Kidney (tissue), 13 donors: ENCODE measurements at regions not wholly inside any gene's neighbourhood (a gene's known extent, or its start where the extent isn't known, plus 50 kb on each side); places are given as distances from the start of the nearest gene placed in this dataset.

Experiments used
- DNase-seq, 5 donors: peaks; one replicate each; pipeline ENCODE4 v3.0.0-alpha.2; 2013 to 2020
- FAIRE-seq: peaks from 2 replicates; lab custom pipeline; 2012; peaks lifted over from hg19 to GRCh38; lab: Jason Lieb, UNC
- H3K27ac ChIP-seq, 2 donors: one replicate each; pipeline ENCODE4 v1.7.0; 2013; ENCODE audit warnings: low read depth in 2 of 2, low read length in 2 of 2, inconsistent platforms in 1 of 2
- H3K27me3 ChIP-seq: one replicate; pipeline ENCODE4 v1.7.1; 2013; ENCODE audit warnings: low read length, inconsistent platforms; ENCODE audit not compliant: control insufficient read depth, insufficient read depth
- H3K36me3 ChIP-seq, 3 donors: one replicate each; pipeline versions ENCODE4 v1.7.0 to v1.7.1; 2013; ENCODE audit warnings: low read length in 3 of 3, control low read depth in 1 of 3, inconsistent platforms in 1 of 3; ENCODE audit not compliant: insufficient read depth in 3 of 3, control insufficient read depth in 2 of 3
- H3K4me1 ChIP-seq, 3 donors: one replicate each; pipeline versions ENCODE4 v1.7.0 to v1.7.1; 2013; ENCODE audit warnings: low read length in 3 of 3, inconsistent platforms in 1 of 3, low read depth in 1 of 3; ENCODE audit not compliant: control insufficient read depth in 2 of 3, insufficient read depth in 2 of 3
- H3K4me3 ChIP-seq, 3 donors: one replicate each; pipeline versions ENCODE4 v1.7.0 to v1.8.1; 2013; ENCODE audit warnings: low read length in 3 of 3, control low read depth in 1 of 3, inconsistent platforms in 1 of 3
- H3K9ac ChIP-seq, 3 donors: one replicate each; pipeline versions ENCODE4 v1.7.0 to v1.7.1; 2013; ENCODE audit warnings: low read length in 3 of 3, control low read depth in 1 of 3, inconsistent platforms in 1 of 3
- H3K9me3 ChIP-seq, 3 donors: one replicate each; pipeline versions ENCODE4 v1.7.0 to v1.7.1; 2013; ENCODE audit warnings: low read length in 3 of 3, control low read depth in 1 of 3, inconsistent platforms in 1 of 3; ENCODE audit not compliant: control insufficient read depth in 2 of 3, insufficient read depth in 1 of 3
- CTCF ChIP-seq: IDR thresholded peaks from 3 replicates; pipeline ENCODE4 v1.5.1; 2012; ENCODE audit warnings: mild to moderate bottlenecking, moderate library complexity, borderline replicate concordance; ENCODE audit not compliant: insufficient read depth; ENCODE audit errors: extremely low read depth
- intact Hi-C: fragments of 100-400 bp; cut with DNase I; formaldehyde crosslinking; loops from one replicate; pipeline ENCODE4 v1.11.1; 2022
- donor health status: control.
- donor health status: control.
- donor health status: control.
- donor health status: control.
- donor health status: control.
- donor health status: DM: yes; HTN: yes; CAD: no.
- donor health status: Normal renal cell carcinoma (clear cell type).

DNA sequence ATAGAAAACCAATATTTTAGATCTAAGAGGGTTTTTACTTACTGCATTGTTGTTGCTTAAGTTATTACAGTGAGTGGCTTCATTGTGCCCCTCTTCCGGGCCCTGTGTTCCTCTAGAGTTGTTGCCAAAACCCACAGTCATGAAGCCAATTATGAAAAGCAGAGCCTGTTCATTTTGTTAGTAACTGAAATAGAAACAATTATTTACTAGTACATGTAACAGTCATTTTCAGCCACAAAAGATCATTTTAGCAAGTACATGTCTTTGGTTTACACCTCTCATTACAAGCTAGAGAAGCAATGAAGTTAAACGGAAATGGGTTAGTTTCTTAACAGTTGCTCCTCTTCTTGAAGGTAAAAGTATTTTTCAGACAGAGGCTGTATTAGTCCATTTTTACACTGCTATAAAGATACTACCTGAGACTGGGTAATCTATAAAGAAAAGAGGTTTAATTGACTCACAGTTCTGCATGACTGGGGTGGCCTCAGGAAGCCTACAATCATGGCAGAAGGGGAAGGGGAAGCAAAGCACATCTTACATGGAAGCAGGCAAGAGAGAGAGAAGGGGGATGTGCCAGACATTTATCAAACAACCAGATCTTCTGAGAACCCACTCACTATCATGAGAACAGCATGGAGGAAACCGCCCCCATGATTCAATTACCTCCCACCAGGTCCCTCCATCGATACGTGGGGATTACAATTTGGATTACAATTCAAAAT lies 380.5 kb downstream of the SFMBT2 start:
- Histone ChIP-seq H3K36me3 (no peaks in the 10 kb centered on the region), H3K27me3 (no peaks in the 10 kb centered on the region), H3K9me3 (no peaks in the 10 kb centered on the region), H3K4me1 (no peaks in the 10 kb centered on the region), H3K4me3 (no peak overlapping the region), H3K9ac (no peak overlapping the region), H3K27ac (no peak overlapping the region)
- DNase-seq (no peak), FAIRE-seq (no peak)
- TF ChIP-seq CTCF: no peak
- intact Hi-C loops: no loop called here

- no peak for TF ChIP-seq CTCF
- no peaks in the 10 kb centered on the region for H3K9me3 ChIP-seq
- no peaks in the 10 kb centered on the region for H3K27me3 ChIP-seq
- intact Hi-C loops: no loop called here
- no peaks in the 10 kb centered on the region for H3K4me1 ChIP-seq
- H3K4me3 ChIP-seq: no peak overlapping the region
- DNase-seq (no peak), FAIRE-seq (no peak)
- H3K36me3 ChIP-seq: no peaks in the 10 kb centered on the region
- no peak overlapping the region for H3K27ac ChIP-seq
- no peak overlapping the region for H3K9ac ChIP-seq
Measured at GRCh38 chr10:7029672-7030071, 381.2 kb downstream of the SFMBT2 start.

DNA sequence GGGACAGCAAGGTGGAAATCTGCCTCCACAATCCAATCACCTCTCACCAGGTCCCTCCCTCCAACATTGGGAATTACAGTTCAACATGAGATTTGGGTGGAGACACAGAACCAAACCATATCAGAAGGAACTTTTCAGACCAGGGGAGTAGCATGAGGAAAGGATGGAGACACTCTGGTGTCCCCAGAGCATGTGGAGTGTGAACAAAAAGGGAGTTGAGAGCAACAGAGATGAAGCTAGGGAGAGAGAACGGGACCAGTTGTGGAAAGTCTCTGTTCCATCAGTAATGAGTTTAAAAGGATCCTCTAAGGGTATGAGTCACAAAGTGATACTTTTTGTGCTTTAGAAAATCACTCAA lies 382.0 kb downstream of the SFMBT2 start:
- H3K4me3 ChIP-seq: no peak overlapping the region
- no peaks in the 10 kb centered on the region for H3K36me3 ChIP-seq
- H3K27ac ChIP-seq: no peak overlapping the region
- H3K9me3 ChIP-seq: no peaks in the 10 kb centered on the region
- H3K9ac ChIP-seq: no peak overlapping the region
- H3K27me3 ChIP-seq: no peaks in the 10 kb centered on the region
- DNase-seq (no peak), FAIRE-seq (no peak)
- TF ChIP-seq CTCF: no peak
- H3K4me1 ChIP-seq: no peaks in the 10 kb centered on the region
- intact Hi-C loops: no loop called here
